Adrenal gland (tissue), 5 donors: ENCODE measurements at regions not wholly inside any gene's neighbourhood (a gene's known extent, or its start where the extent isn't known, plus 50 kb on each side); places are given as distances from the start of the nearest gene placed in this dataset.

Experiments used
- POLR2A ChIP-seq, 2 donors: fragments of 450-650 bp; IDR thresholded peaks; one replicate each; pipeline ENCODE4 v1.6.1; 2017; ENCODE audit warnings: antibody characterized with exemption in 2 of 2, mild to moderate bottlenecking in 2 of 2, moderate library complexity in 1 of 2
- TF ChIP-seq, protein P1 (sequence below), 6 experiments: fragments of 450-650 bp in 4 of 6; fragments of 200-600 bp in 2 of 6; sonication (generic) in 1 of 6; IDR thresholded peaks; 1 replicate in 5 of 6; 2 replicates in 1 of 6; pipeline versions ENCODE4 v1.5.1 to v1.8.0; 2016 to 2021; ENCODE audit warnings: antibody characterized with exemption in 6 of 6, mild to moderate bottlenecking in 2 of 6, moderate library complexity in 1 of 6
- donor health status: DM: no; HTN: no; CAD: no.

DNA sequence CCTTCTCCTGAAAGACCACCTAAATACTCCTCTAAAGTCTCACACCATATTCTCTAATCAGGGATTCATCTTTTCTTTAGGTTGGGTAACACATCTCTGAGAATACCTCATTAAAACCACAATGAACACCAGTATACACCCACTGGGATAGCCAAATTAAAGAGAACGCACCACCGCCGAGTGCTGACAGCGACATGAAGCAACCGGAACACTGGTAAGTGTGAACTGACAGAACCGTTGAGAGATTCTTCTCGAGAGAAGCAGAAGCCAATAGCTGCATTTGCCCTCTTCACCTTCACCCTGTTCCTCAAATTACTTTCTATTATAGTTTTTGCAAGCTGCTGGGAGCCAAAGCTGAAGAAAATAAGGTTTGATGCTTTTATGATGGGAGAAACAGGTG is 318.5 kb downstream of the FBXO15 start:
- TF ChIP-seq POLR2A (IDR thresholded peaks at IDR 0.05) = no peak
- TF ChIP-seq, protein P1, sequence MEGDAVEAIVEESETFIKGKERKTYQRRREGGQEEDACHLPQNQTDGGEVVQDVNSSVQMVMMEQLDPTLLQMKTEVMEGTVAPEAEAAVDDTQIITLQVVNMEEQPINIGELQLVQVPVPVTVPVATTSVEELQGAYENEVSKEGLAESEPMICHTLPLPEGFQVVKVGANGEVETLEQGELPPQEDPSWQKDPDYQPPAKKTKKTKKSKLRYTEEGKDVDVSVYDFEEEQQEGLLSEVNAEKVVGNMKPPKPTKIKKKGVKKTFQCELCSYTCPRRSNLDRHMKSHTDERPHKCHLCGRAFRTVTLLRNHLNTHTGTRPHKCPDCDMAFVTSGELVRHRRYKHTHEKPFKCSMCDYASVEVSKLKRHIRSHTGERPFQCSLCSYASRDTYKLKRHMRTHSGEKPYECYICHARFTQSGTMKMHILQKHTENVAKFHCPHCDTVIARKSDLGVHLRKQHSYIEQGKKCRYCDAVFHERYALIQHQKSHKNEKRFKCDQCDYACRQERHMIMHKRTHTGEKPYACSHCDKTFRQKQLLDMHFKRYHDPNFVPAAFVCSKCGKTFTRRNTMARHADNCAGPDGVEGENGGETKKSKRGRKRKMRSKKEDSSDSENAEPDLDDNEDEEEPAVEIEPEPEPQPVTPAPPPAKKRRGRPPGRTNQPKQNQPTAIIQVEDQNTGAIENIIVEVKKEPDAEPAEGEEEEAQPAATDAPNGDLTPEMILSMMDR (IDR thresholded peaks at IDR 0.05) = no peak
